ENCODE measurements at regions not wholly inside any gene's neighbourhood (a gene's known extent, or its start where the extent isn't known, plus 50 kb on each side); places are given as distances from the start of the nearest gene placed in this dataset.
A peak's percentile ranks its signal among the peaks of the same experiment; 100 is the strongest.
"Not testable (repeated sequence)": the region's sequence is repeated elsewhere in the genome, so short reads cannot be mapped to it uniquely, and the experiment has no call there.

DNA sequence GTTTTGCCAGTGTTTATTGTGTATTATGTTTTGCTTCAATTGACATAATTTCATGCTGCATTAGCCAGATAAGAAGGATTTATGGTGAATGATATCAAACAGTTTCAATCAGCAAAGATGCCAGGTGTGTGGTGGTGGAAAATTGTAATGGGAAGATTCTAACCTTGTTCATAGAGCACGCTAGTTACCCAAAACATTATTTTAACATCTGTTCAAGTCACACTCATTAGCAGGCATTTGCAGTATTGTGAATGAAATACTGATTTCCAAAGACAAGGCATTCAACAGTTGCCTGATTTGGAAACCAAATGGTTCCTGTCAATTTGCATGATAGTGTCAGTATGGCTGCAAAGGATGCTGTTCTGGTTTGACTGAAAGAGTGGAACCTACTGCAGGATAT is 129.7 kb downstream of the EPC1 start:
- no peak overlapping the region for H3K4me3 ChIP-seq (ENCODE audit: low read depth, low read length)
- TF ChIP-seq, protein P1, sequence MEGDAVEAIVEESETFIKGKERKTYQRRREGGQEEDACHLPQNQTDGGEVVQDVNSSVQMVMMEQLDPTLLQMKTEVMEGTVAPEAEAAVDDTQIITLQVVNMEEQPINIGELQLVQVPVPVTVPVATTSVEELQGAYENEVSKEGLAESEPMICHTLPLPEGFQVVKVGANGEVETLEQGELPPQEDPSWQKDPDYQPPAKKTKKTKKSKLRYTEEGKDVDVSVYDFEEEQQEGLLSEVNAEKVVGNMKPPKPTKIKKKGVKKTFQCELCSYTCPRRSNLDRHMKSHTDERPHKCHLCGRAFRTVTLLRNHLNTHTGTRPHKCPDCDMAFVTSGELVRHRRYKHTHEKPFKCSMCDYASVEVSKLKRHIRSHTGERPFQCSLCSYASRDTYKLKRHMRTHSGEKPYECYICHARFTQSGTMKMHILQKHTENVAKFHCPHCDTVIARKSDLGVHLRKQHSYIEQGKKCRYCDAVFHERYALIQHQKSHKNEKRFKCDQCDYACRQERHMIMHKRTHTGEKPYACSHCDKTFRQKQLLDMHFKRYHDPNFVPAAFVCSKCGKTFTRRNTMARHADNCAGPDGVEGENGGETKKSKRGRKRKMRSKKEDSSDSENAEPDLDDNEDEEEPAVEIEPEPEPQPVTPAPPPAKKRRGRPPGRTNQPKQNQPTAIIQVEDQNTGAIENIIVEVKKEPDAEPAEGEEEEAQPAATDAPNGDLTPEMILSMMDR (IDR thresholded peaks at IDR 0.05; ENCODE audit: control insufficient read depth, extremely low read depth, insufficient read depth) = no peak
- no peak for DNase-seq (ENCODE audit: low read depth)

DNA sequence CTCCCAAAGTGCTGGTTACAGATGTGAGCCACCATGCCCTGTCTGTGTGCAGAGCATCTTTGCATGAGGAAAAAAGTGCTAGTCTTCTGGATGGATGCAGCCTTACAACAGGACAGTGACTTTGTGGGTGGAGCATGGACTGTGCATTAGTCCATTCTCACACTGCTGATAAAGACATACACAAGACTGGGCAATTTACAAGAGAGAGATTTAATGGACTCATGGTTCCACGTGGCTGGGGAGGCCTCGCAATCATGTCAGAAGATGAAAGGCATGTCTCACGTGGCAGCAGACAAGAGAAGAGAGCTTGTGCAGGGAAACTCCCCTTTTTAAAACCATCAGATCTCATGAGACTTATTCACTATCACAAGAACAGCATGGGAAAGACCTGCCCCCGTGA is 133.1 kb downstream of the EPC1 start:
- not testable (repeated sequence) for H3K4me3 ChIP-seq (ENCODE audit: low read depth, low read length); DNase-seq (ENCODE audit: low read depth)

DNA sequence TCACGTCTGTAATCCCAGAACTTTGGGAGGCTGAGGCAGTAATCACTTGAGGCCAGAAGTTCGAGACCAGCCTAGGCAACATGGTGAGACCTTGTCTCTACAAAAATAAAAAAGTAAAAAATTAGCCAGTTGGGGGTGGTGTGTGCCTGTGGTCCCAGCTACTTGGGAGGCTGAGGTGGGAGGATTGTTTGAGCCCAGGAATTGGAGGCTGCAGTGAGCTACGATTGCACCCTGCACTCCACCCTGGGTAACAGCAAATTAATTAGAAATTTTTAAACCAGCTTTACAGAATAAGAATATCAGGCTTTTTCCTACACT is 136.0 kb downstream of the EPC1 start:
- TF ChIP-seq, protein P1 (IDR thresholded peaks at IDR 0.05; ENCODE audit: control insufficient read depth, extremely low read depth, insufficient read depth) = no peak
- DNase-seq (ENCODE audit: low read depth) = no peak
- H3K4me3 ChIP-seq (ENCODE audit: low read depth, low read length) = no peak overlapping the region

DNA sequence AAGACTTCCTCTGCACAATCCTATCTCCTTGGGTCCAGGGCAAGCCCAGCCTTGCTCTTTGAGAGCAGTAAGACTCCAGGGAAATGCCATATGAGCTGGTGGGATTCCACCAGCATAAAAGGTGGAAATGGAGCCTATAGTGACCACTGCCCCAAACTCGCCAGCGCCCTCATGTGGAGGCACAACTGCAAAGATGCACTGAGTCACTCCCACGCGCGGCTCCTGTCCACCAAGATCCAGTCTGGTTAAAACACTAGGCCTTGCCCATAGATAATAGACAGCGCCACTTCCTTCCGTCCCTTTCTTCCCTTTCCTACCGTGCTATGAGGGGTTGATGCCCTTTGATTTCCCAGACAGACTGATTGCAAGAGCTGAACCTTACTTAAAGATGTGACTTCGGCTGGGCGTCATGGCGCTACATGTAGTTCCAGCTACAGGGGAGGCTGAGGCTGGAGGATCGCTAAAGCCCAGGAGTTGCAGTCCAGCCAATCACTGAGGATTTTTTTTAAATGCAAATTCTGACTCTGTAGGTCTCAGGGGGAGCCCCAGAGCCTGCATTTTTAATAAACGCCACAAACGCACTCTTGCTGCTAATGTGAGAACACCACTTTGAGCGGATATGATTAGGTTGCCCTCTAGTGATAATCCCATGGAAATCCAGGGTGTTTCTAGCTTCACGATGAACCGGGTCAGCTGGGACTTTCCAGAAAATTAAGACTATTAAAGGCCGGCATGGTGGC is 136.5 kb downstream of the EPC1 start:
- TF ChIP-seq, protein P1 (IDR thresholded peaks at IDR 0.05; ENCODE audit: control insufficient read depth, extremely low read depth, insufficient read depth) = peak; percentile 74
- peak; percentile 43 for DNase-seq (ENCODE audit: low read depth)
- H3K4me3 ChIP-seq (ENCODE audit: low read depth, low read length) = no peak overlapping the region

DNA sequence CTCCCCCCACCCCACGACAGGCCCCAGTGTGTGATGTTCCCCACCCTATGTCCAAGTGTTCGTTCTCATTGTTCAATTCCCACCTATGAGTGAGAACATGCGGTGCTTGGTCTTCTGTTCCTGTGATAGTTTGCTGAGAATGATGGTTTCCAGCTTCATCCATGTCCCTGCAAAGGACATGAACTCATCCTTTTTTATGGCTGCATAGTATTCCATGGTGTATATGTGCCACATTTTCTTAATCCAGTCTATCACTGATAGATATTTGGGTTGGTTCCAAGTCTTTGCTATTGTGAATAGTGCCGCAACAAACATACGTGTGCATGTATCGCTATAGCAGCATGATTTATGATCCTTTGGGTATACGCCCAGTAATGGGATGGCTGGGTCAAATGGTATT is 139.0 kb downstream of the EPC1 start:
- not testable (repeated sequence) for DNase-seq (ENCODE audit: low read depth); H3K4me3 ChIP-seq (ENCODE audit: low read depth, low read length)

DNA sequence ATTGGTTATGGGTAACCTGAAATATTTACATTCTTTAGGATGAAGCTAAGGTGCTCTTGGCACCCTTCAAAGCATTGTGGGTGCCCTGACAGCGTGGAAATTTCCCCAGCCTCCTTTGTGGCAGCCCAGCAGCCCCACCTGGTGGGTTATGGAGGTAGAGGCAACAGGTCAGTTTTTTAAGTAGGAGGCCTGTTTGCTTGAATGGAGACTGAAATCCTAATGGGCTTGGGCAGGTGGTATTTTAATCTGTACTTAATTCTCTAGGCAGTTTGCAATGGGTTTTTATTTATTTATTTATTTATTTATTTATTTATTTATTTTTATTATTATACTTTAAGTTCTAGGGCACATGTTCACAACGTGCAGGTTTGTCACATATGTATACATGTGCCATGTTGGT is 139.4 kb downstream of the EPC1 start:
- DNase-seq (ENCODE audit: low read depth) = peak; percentile 18
- H3K4me3 ChIP-seq (ENCODE audit: low read depth, low read length) = no peak overlapping the region
- TF ChIP-seq, protein P1 (IDR thresholded peaks at IDR 0.05; ENCODE audit: control insufficient read depth, extremely low read depth, insufficient read depth) = peak; percentile 66

DNA sequence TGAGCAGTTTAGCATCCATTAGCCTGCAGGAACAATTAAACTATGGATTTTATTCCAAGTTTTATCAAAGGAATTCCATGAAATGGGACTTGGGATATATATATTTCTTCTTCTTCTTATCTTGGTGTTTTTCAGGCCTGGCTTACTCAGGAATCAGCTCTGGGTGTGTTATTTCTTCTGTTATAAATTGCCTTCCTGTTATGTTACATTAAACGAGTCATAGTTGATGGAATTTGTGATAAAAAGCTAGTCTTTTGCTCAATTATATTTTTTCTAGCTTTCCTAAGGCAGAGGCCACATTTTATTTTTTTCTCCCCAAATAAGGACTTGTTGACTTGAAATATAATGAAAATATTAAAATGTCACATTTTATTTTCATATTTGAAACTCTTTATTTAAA is 141.3 kb downstream of the EPC1 start:
- no peak for DNase-seq (ENCODE audit: low read depth)
- TF ChIP-seq, protein P1 (IDR thresholded peaks at IDR 0.05; ENCODE audit: control insufficient read depth, extremely low read depth, insufficient read depth) = no peak
- no peak overlapping the region for H3K4me3 ChIP-seq (ENCODE audit: low read depth, low read length)

DNA sequence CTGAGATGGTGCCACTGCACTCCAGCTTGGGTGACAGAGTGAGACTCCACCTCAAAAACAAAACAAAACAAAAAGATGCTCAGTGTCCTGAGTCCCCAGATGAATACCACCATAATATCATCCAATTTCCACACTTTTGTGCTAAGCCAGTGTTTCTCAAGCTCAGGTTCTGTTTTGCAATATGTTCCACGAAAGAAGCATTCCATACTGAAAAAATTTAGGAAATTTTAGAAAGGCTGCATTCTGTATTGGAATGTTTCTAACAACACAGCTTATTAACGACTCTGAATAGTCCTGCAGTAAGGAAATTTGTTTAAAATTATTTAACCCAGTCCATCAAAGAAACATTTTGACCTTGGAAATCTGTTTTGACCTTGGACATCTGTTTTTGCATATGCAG is 142.4 kb downstream of the EPC1 start:
- DNase-seq (ENCODE audit: low read depth) = no peak
- TF ChIP-seq, protein P1 (IDR thresholded peaks at IDR 0.05; ENCODE audit: control insufficient read depth, extremely low read depth, insufficient read depth) = no peak
- H3K4me3 ChIP-seq (ENCODE audit: low read depth, low read length) = no peak overlapping the region
